ENCODE measurements at regions not wholly inside any gene's neighbourhood (a gene's known extent, or its start where the extent isn't known, plus 50 kb on each side); places are given as distances from the start of the nearest gene placed in this dataset.

GRCh38 chr4:12584116-12584875 lies 899.8 kb downstream of the RAB28 start:
- DNase-seq (ENCODE audit: low read depth, low spot score) = no peak

GRCh38 chr4:12583275-12583674 lies 900.9 kb downstream of the RAB28 start:
- DNase-seq (ENCODE audit: low read depth, low spot score) = no peak

- DNase-seq (ENCODE audit: low read depth, low spot score) = no peak
Measured at GRCh38 chr4:12580787-12581186, 903.4 kb downstream of the RAB28 start.

- DNase-seq (ENCODE audit: low read depth, low spot score) = no peak
Measured at GRCh38 chr4:12579172-12579571, 905.0 kb downstream of the RAB28 start.

GRCh38 chr4:12576409-12576808 lies 907.7 kb downstream of the RAB28 start:
- no peak for DNase-seq (ENCODE audit: low read depth, low spot score)

- no peak for DNase-seq (ENCODE audit: low read depth, low spot score)
Measured at GRCh38 chr4:12573716-12574115, 910.4 kb downstream of the RAB28 start.

GRCh38 chr4:12562476-12563140 lies 921.5 kb downstream of the RAB28 start:
- no peak for DNase-seq (ENCODE audit: low read depth, low spot score)

- DNase-seq (ENCODE audit: low read depth, low spot score) = no peak
Measured at GRCh38 chr4:12562021-12562420, 922.1 kb downstream of the RAB28 start.

GRCh38 chr4:12555011-12555410 lies 929.1 kb downstream of the RAB28 start:
- no peak for DNase-seq (ENCODE audit: low read depth, low spot score)

- DNase-seq (ENCODE audit: low read depth, low spot score) = no peak
Measured at GRCh38 chr4:12548678-12549077, 935.5 kb downstream of the RAB28 start.

GRCh38 chr4:12545812-12546211 lies 938.3 kb downstream of the RAB28 start:
- no peak for DNase-seq (ENCODE audit: low read depth, low spot score)

GRCh38 chr4:12538162-12538561 lies 946.0 kb downstream of the RAB28 start:
- no peak for DNase-seq (ENCODE audit: low read depth, low spot score)

GRCh38 chr4:12534684-12535083 lies 949.5 kb downstream of the RAB28 start:
- no peak for DNase-seq (ENCODE audit: low read depth, low spot score)

- DNase-seq (ENCODE audit: low read depth, low spot score) = no peak
Measured at GRCh38 chr4:12519426-12519825, 964.7 kb downstream of the RAB28 start.

- DNase-seq (ENCODE audit: low read depth, low spot score) = no peak
Measured at GRCh38 chr4:12507868-12508481, 976.2 kb downstream of the RAB28 start.

GRCh38 chr4:12500409-12500808 lies 983.7 kb downstream of the RAB28 start:
- DNase-seq (ENCODE audit: low read depth, low spot score) = no peak

GRCh38 chr4:12499693-12500092 lies 984.4 kb downstream of the RAB28 start:
- no peak for DNase-seq (ENCODE audit: low read depth, low spot score)

- DNase-seq (ENCODE audit: low read depth, low spot score) = no peak
Measured at GRCh38 chr4:12495211-12495610, 988.9 kb downstream of the RAB28 start.

GRCh38 chr4:12492730-12493393 lies 991.3 kb downstream of the RAB28 start:
- no peak for DNase-seq (ENCODE audit: low read depth, low spot score)

GRCh38 chr4:12488672-12489071 lies 995.5 kb downstream of the RAB28 start:
- no peak for DNase-seq (ENCODE audit: low read depth, low spot score)

GRCh38 chr4:12487000-12487399 lies 997.1 kb downstream of the RAB28 start:
- DNase-seq (ENCODE audit: low read depth, low spot score) = no peak

GRCh38 chr4:12472087-12472486 lies 1012.1 kb downstream of the RAB28 start:
- no peak for DNase-seq (ENCODE audit: low read depth, low spot score)

Data from brain pericyte (primary cell).